ENCODE measurements at regions not wholly inside any gene's neighbourhood (a gene's known extent, or its start where the extent isn't known, plus 50 kb on each side); places are given as distances from the start of the nearest gene placed in this dataset.

GRCh38 chr13:90014038-90014437, 1333.4 kb upstream of the MIR17HG start:
- H3K4me3 Mint-ChIP-seq: no peak overlapping the region
- POLR2A ChIA-PET: no interaction called here
- CTCF ChIA-PET: no interaction called here
- no peak overlapping the region for H3K27ac Mint-ChIP-seq
- no peaks in the 10 kb centered on the region for H3K36me3 Mint-ChIP-seq (ENCODE audit: low read depth)
- TF ChIP-seq CTCF (IDR thresholded peaks at IDR 0.05): no peak
- H3K9me3 Mint-ChIP-seq: peaks cover 17% of the 10 kb centered on the region
- intact Hi-C loops (cut with micrococcal nuclease): no loop called here
- DNase-seq (no peak), ATAC-seq (ENCODE audit: low read depth) (no peak)
- H3K27me3 Mint-ChIP-seq: no peaks in the 10 kb centered on the region
- H3K4me1 Mint-ChIP-seq: no peaks in the 10 kb centered on the region

- DNase-seq (no peak), ATAC-seq (ENCODE audit: low read depth) (no peak)
- Mint-ChIP-seq H3K4me3 (no peak overlapping the region), H3K9me3 (peaks cover 14% of the 10 kb centered on the region), H3K36me3 (ENCODE audit: low read depth) (no peaks in the 10 kb centered on the region), H3K4me1 (no peaks in the 10 kb centered on the region), H3K27me3 (no peaks in the 10 kb centered on the region), H3K27ac (no peak overlapping the region)
- intact Hi-C loops (cut with micrococcal nuclease): no loop called here
- ChIA-PET CTCF (no interaction called here), POLR2A (no interaction called here)
- no peak for TF ChIP-seq CTCF (IDR thresholded peaks at IDR 0.05)
Measured at GRCh38 chr13:90015565-90016507, 1331.7 kb upstream of the MIR17HG start.

GRCh38 chr13:90016688-90017087, 1330.8 kb upstream of the MIR17HG start:
- Mint-ChIP-seq H3K27ac (no peak overlapping the region), H3K4me3 (no peak overlapping the region), H3K9me3 (peaks cover 14% of the 10 kb centered on the region), H3K27me3 (no peaks in the 10 kb centered on the region), H3K36me3 (ENCODE audit: low read depth) (no peaks in the 10 kb centered on the region), H3K4me1 (no peaks in the 10 kb centered on the region)
- DNase-seq (no peak), ATAC-seq (ENCODE audit: low read depth) (no peak)
- POLR2A ChIA-PET: no interaction called here
- no peak for TF ChIP-seq CTCF (IDR thresholded peaks at IDR 0.05)
- intact Hi-C loops (cut with micrococcal nuclease): no loop called here
- CTCF ChIA-PET: no interaction called here

GRCh38 chr13:90020536-90021070, 1326.9 kb upstream of the MIR17HG start:
- no peak for ATAC-seq (ENCODE audit: low read depth)
- POLR2A ChIA-PET: no interaction called here
- Mint-ChIP-seq H3K9me3 (no peaks in the 10 kb centered on the region), H3K27ac (no peak overlapping the region), H3K36me3 (ENCODE audit: low read depth) (no peaks in the 10 kb centered on the region), H3K27me3 (no peaks in the 10 kb centered on the region), H3K4me1 (no peaks in the 10 kb centered on the region), H3K4me3 (no peak overlapping the region)
- intact Hi-C loops (cut with micrococcal nuclease): no loop called here
- TF ChIP-seq CTCF (IDR thresholded peaks at IDR 0.05): no peak
- CTCF ChIA-PET: no interaction called here
- no peak for DNase-seq

- peaks cover 9% of the 10 kb centered on the region for H3K9me3 Mint-ChIP-seq
- no peaks in the 10 kb centered on the region for H3K4me1 Mint-ChIP-seq
- no peaks in the 10 kb centered on the region for H3K27me3 Mint-ChIP-seq
- no peak overlapping the region for H3K4me3 Mint-ChIP-seq
- intact Hi-C loops (cut with micrococcal nuclease): no loop called here
- DNase-seq (no peak), ATAC-seq (ENCODE audit: low read depth) (no peak)
- H3K27ac Mint-ChIP-seq: no peak overlapping the region
- POLR2A ChIA-PET: no interaction called here
- no peak for TF ChIP-seq CTCF (IDR thresholded peaks at IDR 0.05)
- no peaks in the 10 kb centered on the region for H3K36me3 Mint-ChIP-seq (ENCODE audit: low read depth)
- CTCF ChIA-PET: no interaction called here
Measured at GRCh38 chr13:90027409-90027808, 1320.1 kb upstream of the MIR17HG start.
